GM12878 (cell line): ENCODE measurements at regions not wholly inside any gene's neighbourhood (a gene's known extent, or its start where the extent isn't known, plus 50 kb on each side); places are given as distances from the start of the nearest gene placed in this dataset.

Experiments used
- ATAC-seq: fragments of 200-7000 bp; cut with Tn5 transposase; 3 replicates; pipeline ENCODE4 v1.9.1; 2020; ENCODE audit warnings: mild to moderate bottlenecking, moderate library complexity
- BruUV-seq: library from RNA; stranded (reverse); fragments of 400-500 nt; replicated peaks from 2 replicates; lab custom pipeline; 2021; lab: Mats Ljungman, UMichigan
- CTCF ChIA-PET: fragments of 300-600 bp; sonication (Branson Sonifier 250); formaldehyde crosslinking; extraction: SDS; loops from one replicate; lab custom pipeline; 2021; ENCODE audit warnings: inconsistent platforms; lab: Yijun Ruan, JAX
- POLR2A ChIA-PET: fragments of 350-600 bp; formaldehyde crosslinking; extraction: SDS; loops from one replicate; lab custom pipeline; 2021; ENCODE audit warnings: inconsistent platforms; lab: Charles Lee
- RAD21 ChIA-PET: fragments of 300-600 bp; sonication (Branson Sonifier 250); formaldehyde crosslinking; loops from one replicate; lab custom pipeline; 2023; ENCODE audit warnings: antibody characterized with exemption; ENCODE audit not compliant: unreplicated experiment; lab: Charles Lee
- SMC1A ChIA-PET: fragments of 300-600 bp; sonication (Branson Sonifier 250); formaldehyde crosslinking; loops from one replicate; lab custom pipeline; 2023; ENCODE audit not compliant: unreplicated experiment, uncharacterized antibody; lab: Charles Lee
- DNase-seq: peaks from one replicate; pipeline ENCODE4 v3.0.0-alpha.2; 2011; ENCODE audit warnings: low read depth, low spot score
- FAIRE-seq: peaks from 3 replicates; lab custom pipeline; 2011; peaks lifted over from hg19 to GRCh38; lab: Jason Lieb, UNC
- H2AFZ ChIP-seq: 2 replicates; pipeline ENCODE4 v1.6.0; 2011; ENCODE audit warnings: low read depth, low read length, control low read depth; ENCODE audit not compliant: control insufficient read depth
- H3K27ac ChIP-seq: 2 replicates; pipeline ENCODE4 v1.5.1; 2011; ENCODE audit warnings: control low read depth; ENCODE audit not compliant: control insufficient read depth, insufficient read depth
- H3K27me3 ChIP-seq, 2 experiments: replicated peaks in 1 of 2; 2 replicates each; pipeline versions ENCODE4 v1.6.0 to v1.6.1; 2011; ENCODE audit warnings: low read length in 1 of 2; ENCODE audit not compliant: control insufficient read depth in 2 of 2, insufficient read depth in 2 of 2
- H3K36me3 ChIP-seq, 2 experiments: 2 replicates each; pipeline ENCODE4 v1.5.1; 2011; ENCODE audit warnings: low read length in 1 of 2; ENCODE audit not compliant: control insufficient read depth in 2 of 2, insufficient read depth in 2 of 2
- H3K4me1 ChIP-seq: 2 replicates; pipeline ENCODE4 v1.6.1; 2011; ENCODE audit warnings: mild to moderate bottlenecking, low read length, moderate library complexity, mixed read lengths; ENCODE audit not compliant: control insufficient read depth, insufficient read depth
- H3K4me2 ChIP-seq: 2 replicates; pipeline ENCODE4 v1.6.0; 2011; ENCODE audit warnings: control low read depth; ENCODE audit not compliant: control insufficient read depth, insufficient read depth
- H3K4me3 ChIP-seq: fragments of 200-600 bp; sonication (generic); 2 replicates; pipeline ENCODE4 v1.5.1; 2016
- H3K79me2 ChIP-seq: 2 replicates; pipeline ENCODE4 v1.6.0; 2011; ENCODE audit warnings: low read length; ENCODE audit not compliant: control insufficient read depth, insufficient read depth
- H3K9ac ChIP-seq: 2 replicates; pipeline ENCODE4 v1.8.0; 2011; ENCODE audit warnings: low read length, control low read depth, mixed read lengths; ENCODE audit not compliant: control insufficient read depth, insufficient read depth
- H3K9me3 ChIP-seq: replicated peaks from 3 replicates; pipeline ENCODE4 v1.5.1; 2011; ENCODE audit warnings: mild to moderate bottlenecking, low read length; ENCODE audit not compliant: control insufficient read depth, insufficient read depth
- H4K20me1 ChIP-seq: 2 replicates; pipeline ENCODE4 v1.6.0; 2011; ENCODE audit not compliant: control insufficient read depth, insufficient read depth
- BHLHE40 ChIP-seq, 2 experiments: fragments of 450-650 bp in 1 of 2; IDR thresholded peaks; 2 replicates each; pipeline ENCODE4 v1.6.1; 2011 to 2017; ENCODE audit warnings: low read depth in 2 of 2, borderline replicate concordance in 1 of 2, improper control_type of control experiment in 1 of 2, low read length in 1 of 2, mild to moderate bottlenecking in 1 of 2
- CHD4 ChIP-seq: fragments of 200-600 bp; sonication (generic); IDR thresholded peaks from 2 replicates; pipeline ENCODE4 v1.6.1; 2016; ENCODE audit warnings: mild to moderate bottlenecking
- EGR1 ChIP-seq, 2 experiments: IDR thresholded peaks; 1 replicate in 1 of 2; 2 replicates in 1 of 2; pipeline ENCODE4 v1.6.1; 2011 to 2012; ENCODE audit warnings: low read depth in 2 of 2, low read length in 2 of 2, borderline replicate concordance in 1 of 2, mild to moderate bottlenecking in 1 of 2, moderate library complexity in 1 of 2
- HSF1 ChIP-seq: fragments of 150-350 bp; IDR thresholded peaks from 2 replicates; pipeline ENCODE4 v1.6.1; 2014; ENCODE audit warnings: mild to moderate bottlenecking, low read depth, low read length
- LARP7 ChIP-seq: fragments of 450-650 bp; IDR thresholded peaks from 2 replicates; pipeline ENCODE4 v1.6.1; 2017; ENCODE audit warnings: mild to moderate bottlenecking
- MAX ChIP-seq: IDR thresholded peaks from 2 replicates; pipeline ENCODE4 v1.6.1; 2012; ENCODE audit warnings: low read depth, low read length, improper control_type of control experiment
- MTA3 ChIP-seq: IDR thresholded peaks from 2 replicates; pipeline ENCODE4 v1.6.1; 2012; ENCODE audit warnings: low read length, inconsistent platforms, borderline replicate concordance
- NFIC ChIP-seq: IDR thresholded peaks from 2 replicates; pipeline ENCODE4 v1.6.1; 2012; ENCODE audit warnings: low read depth, mild to moderate bottlenecking, inconsistent platforms, low read length, moderate library complexity
- PAX5 ChIP-seq: IDR thresholded peaks from 2 replicates; pipeline ENCODE4 v1.6.1; 2011; ENCODE audit warnings: low read depth, low read length, borderline replicate concordance
- PML ChIP-seq: IDR thresholded peaks from 2 replicates; pipeline ENCODE4 v1.6.1; 2012; ENCODE audit warnings: low read length, inconsistent platforms
- RELA ChIP-seq: fragments of 450-650 bp; IDR thresholded peaks from 2 replicates; pipeline ENCODE4 v1.8.0; 2014; ENCODE audit warnings: borderline replicate concordance; ENCODE audit not compliant: partially characterized antibody
- RUNX3 ChIP-seq: IDR thresholded peaks from 2 replicates; pipeline ENCODE4 v1.6.1; 2012; ENCODE audit warnings: low read length, inconsistent platforms
- STAT3 ChIP-seq: IDR thresholded peaks from 2 replicates; pipeline ENCODE4 v1.6.1; 2011; ENCODE audit warnings: low read depth, low read length, improper control_type of control experiment
- SUPT20H ChIP-seq: IDR thresholded peaks from 2 replicates; pipeline ENCODE4 v1.6.1; 2011; ENCODE audit warnings: low read depth, mild to moderate bottlenecking, low read length, moderate library complexity, borderline replicate concordance; ENCODE audit not compliant: control insufficient read depth
- ZBTB4 ChIP-seq: fragments of 450-650 bp; formaldehyde crosslinking; IDR thresholded peaks from 2 replicates; pipeline ENCODE4 v1.4.0; 2022; ENCODE audit warnings: mild to moderate bottlenecking, moderate library complexity
- WGBS: methylation state at CpG from one replicate; pipeline ENCODE4 v1.1.6; 2016; ENCODE audit warnings: low lambda C conversion rate; ENCODE audit not compliant: insufficient replicate concordance, insufficient coverage; ENCODE audit errors: missing lambda C conversion rate; 5-methylcytosine and 5-hydroxymethylcytosine counted together
- in situ Hi-C: fragments of 300-500 bp; cut with MboI; formaldehyde crosslinking; loops from 9 replicates; pipeline ENCODE4 v1.14.3; 2018; ENCODE audit warnings: mixed read lengths
- intact Hi-C: fragments of 100-400 bp; cut with micrococcal nuclease; formaldehyde crosslinking; loops from one replicate; pipeline ENCODE4 v1.14.2; 2022; ENCODE audit not compliant: unreplicated experiment

- BruUV-seq, result no TSS peak
- H3K79me2 ChIP-seq, result no peaks in the 10 kb centered on the region
- no peaks in the 10 kb centered on the region for H3K4me1 ChIP-seq
- no peak overlapping the region for H3K9ac ChIP-seq
- H2AFZ ChIP-seq, result no peak overlapping the region
- WGBS, result 3% methylated on average over 4 of the region's 4 CpGs
- ChIA-PET SMC1A (no interaction called here), RAD21 (no interaction called here), CTCF (no interaction called here), POLR2A (no interaction called here)
- H3K9me3 ChIP-seq, result no peaks in the 10 kb centered on the region; the same call in 2 of the 3 replicates
- in situ Hi-C loops (no loop called here), intact Hi-C loops (no loop called here)
- DNase-seq (no peak), ATAC-seq (no peak), FAIRE-seq (no peak)
- TF ChIP-seq HSF1, result no peak
- no peak for TF ChIP-seq RUNX3
- H3K27me3 ChIP-seq, result no peaks in the 10 kb centered on the region
- H3K4me3 ChIP-seq, result no peak overlapping the region
- H3K27ac ChIP-seq, result no peak overlapping the region
- H4K20me1 ChIP-seq, result no peaks in the 10 kb centered on the region
- no peak overlapping the region for H3K4me2 ChIP-seq
- no peaks in the 10 kb centered on the region for H3K36me3 ChIP-seq
Measured at GRCh38 chr16:8083560-8083959, 506.8 kb downstream of the TMEM114 start.

- no peak overlapping the region for H3K4me3 ChIP-seq
- no TSS peak for BruUV-seq
- CTCF ChIA-PET, result no interaction called here
- POLR2A ChIA-PET, result no interaction called here
- H3K9me3 ChIP-seq, result no peaks in the 10 kb centered on the region; the same call in 2 of the 3 replicates
- DNase-seq (no peak), FAIRE-seq (no peak), ATAC-seq (no peak)
- H3K4me2 ChIP-seq, result no peak overlapping the region
- RAD21 ChIA-PET, result no interaction called here
- intact Hi-C loops, result no loop called here
- H3K4me1 ChIP-seq, result no peaks in the 10 kb centered on the region
- no peaks in the 10 kb centered on the region for H3K36me3 ChIP-seq
- no peaks in the 10 kb centered on the region for H3K79me2 ChIP-seq
- H3K27ac ChIP-seq, result no peak overlapping the region
- H3K27me3 ChIP-seq, result no peaks in the 10 kb centered on the region
- in situ Hi-C loops, result no loop called here
- H3K9ac ChIP-seq, result no peak overlapping the region
- H4K20me1 ChIP-seq, result no peaks in the 10 kb centered on the region
- no peak overlapping the region for H2AFZ ChIP-seq
- WGBS, result 3% methylated on average over 3 of the region's 3 CpGs
- SMC1A ChIA-PET, result no interaction called here
- TF ChIP-seq STAT3 (no peak), NFIC (no peak), PML (no peak), BHLHE40 (IDR thresholded peaks at IDR 0.05; ENCODE audit: borderline replicate concordance in 1 of 2, low read depth in 2 of 2, low read length in 1 of 2) (no peak), CHD4 (no peak), EGR1 (IDR thresholded peaks at IDR 0.05; ENCODE audit: borderline replicate concordance in 1 of 2, low read depth in 2 of 2, low read length in 2 of 2) (no peak), PAX5 (no peak), LARP7 (no peak), MTA3 (no peak), SUPT20H (no peak), MAX (no peak), ZBTB4 (CRISPR knock-in tag) (no peak), RELA (no peak)
Measured at GRCh38 chr16:8080817-8081216, 509.5 kb downstream of the TMEM114 start.
